Muscle of back (tissue), 3 donors: ENCODE measurements at regions not wholly inside any gene's neighbourhood (a gene's known extent, or its start where the extent isn't known, plus 50 kb on each side); places are given as distances from the start of the nearest gene placed in this dataset.
"Not testable (repeated sequence)": the region's sequence is repeated elsewhere in the genome, so short reads cannot be mapped to it uniquely, and the experiment has no call there.

Experiments
- DNase-seq, 3 donors: peaks; one replicate each; pipeline versions ENCODE4 v3.0.0 to v3.0.0-alpha.2; 2013

DNA sequence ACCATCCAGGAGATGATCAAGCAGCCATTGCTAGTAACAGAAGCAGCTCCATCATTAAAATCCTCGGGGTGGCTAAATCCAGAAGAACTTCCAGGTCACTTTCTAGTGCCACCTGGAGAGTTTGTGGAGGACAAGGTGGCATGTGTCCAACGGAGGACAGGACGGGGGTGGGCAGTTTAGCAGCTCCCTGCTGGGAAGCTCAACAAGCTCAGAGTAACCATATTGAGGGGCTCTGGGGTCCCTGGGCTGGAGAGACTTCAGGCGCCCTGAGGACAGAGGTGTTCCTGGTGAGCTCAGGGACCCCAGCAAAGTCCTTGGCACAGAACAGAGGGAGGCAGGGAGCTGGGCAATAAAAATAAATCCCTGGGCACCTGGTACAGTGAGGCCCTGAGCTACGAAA is 140.0 kb upstream of the FHL2 start:
- DNase-seq, result no peak

DNA sequence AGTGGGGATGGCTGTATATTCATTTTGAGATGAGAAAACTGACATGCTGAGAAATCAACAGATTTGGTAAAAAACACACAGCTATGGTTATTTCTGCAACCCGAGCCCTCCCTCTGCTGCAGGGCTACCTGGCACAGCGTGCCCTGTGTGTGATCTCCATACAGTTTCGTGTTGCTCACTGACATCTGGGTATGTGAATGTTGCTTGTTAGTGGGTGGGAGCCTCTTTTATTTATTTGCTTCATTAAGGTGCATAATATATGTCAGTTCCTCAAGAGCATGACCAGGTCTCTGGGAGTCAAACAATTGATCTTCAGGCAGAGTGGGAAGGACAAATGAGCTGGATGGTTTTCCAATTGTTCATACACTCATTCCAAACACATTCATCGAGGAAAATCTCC is 139.1 kb upstream of the FHL2 start:
- no peak for DNase-seq

DNA sequence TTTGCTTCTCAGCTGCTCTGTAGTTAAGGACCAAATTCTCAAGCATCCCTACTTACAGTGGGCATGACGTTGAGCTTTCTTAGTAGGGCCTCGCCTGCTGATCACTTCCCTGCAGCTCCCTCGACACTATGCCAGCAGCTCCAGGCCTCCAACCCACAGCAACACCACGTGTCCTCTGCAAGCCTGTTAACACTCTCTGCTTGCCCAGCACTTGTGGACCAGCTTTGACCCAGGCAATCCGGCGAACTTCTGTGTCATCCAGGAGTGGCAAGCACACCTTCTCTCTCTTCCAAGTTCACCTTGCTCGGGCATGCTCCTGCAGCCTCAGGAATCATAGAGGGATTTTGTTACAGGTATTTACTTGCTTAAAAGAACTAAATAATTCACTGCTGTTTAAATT is 138.6 kb upstream of the FHL2 start:
- DNase-seq, result no peak

DNA sequence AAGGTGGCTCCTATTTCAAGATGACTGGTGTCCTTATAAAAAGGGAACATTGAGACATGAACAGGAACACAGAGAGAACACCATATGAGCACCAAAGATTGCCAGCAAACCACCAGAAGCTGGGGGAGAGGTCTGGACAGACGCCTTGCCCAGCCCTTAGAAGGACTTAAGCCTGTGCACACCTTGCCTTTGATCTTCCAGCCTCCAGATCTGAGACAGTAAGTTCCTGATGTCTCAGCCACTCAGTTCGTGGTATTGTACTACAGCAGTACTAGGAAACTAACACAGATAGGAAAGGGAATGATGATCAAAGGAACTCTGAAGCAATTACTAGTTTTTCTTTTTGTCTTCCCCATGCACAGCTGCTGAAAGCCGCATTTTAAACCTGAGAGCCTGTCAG is 137.3 kb upstream of the FHL2 start:
- no peak for DNase-seq

DNA sequence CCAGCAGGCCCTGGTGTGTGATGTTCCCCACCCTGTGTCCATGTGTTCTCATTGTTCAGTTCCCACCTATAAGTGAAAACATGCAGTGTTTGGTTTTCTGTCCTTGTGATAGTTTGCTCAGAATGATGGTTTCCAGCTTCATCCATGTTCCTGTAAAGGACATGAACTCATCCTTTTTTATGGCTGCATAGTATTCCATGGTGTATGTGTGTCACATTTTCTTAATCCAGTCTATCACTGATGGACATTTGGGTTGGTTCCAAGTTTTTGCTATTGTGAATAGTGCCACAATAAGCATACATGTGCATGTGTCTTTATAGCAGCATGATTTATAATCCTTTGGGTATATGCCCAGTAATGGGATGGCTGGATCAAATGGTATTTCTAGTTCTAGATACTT is 130.4 kb upstream of the FHL2 start:
- DNase-seq, result not testable (repeated sequence)

DNA sequence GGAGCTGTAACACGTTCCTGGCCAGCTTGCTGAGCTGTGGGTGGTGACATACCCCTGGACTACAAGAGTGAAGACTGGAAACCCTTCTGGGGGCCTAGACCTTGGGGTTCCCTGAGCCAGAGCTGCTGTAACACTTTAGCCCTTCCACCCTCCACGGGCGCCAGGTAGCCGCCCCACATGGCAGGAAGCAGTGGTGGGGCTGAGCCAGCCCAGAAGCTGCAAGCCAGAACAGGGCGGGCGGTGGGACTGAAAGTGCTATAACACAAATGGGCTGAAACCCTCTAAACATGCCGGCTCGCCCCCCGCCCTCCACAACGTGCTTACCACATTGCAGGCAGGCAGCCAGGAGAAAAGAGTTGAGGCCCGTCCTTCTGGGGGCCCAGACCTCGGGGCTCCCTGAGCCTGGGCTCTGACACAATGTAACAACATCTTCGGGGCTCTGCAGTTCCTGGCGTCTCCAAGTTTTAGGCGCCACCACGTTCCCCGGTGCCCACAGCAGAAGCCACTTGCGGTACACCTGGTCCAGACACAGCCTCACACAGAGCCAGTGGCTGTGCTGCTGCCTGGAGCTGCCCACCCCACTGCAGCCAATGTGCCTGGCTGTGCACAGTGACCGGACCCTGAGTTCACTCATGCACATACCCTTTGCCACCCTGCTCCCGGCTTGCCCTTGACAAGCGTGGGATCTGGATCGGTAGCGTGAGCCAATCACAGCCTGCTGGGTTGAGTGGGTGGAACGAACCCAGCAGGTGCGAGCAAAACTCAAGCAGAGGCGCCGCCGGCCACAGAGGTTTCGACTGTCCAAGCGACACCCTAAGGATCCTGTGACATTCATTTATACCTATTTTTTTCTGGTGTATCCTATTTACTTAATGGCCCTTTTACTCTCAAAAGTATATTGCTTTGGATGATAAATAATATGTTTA is 127.4 kb upstream of the FHL2 start:
- no peak for DNase-seq

DNA sequence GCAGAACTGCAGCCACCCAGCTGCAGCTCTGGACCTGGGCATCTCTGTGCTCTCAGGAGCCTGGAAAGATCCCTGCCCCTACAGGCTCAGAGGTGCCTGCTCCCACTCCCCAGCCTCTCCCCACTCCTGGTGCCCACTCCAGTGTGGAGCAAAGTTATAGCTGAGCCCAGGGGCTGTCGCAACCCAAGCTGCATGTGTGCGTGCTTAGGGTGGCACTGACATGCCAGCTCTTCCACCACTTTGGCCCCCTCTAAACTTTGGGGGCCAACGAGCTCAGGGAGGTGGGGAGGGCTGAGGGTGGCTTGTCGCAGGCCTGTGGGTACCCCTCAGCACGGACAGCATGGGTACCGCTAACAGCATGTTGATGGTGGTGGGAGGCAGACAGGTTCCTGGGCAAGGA is 126.3 kb upstream of the FHL2 start:
- no peak for DNase-seq

DNA sequence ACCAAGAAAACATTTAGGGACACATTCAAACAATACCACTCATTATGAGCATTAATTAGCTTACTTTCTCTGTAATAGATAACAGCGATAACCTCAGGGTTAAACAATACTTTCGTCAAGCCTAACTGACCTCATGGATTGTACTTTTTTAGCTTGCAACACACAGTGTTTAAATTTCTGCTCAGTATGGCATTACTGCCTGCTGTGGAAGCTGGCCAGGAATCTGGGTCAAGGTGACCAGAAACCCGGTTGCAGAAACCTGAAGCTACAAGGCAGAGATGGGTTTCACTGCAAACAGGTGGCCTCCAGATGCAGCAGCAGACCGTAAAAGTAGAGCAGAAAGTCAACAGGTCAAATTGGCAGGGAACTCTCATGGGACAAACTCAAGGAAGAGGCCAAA is 123.8 kb upstream of the FHL2 start:
- no peak for DNase-seq

DNA sequence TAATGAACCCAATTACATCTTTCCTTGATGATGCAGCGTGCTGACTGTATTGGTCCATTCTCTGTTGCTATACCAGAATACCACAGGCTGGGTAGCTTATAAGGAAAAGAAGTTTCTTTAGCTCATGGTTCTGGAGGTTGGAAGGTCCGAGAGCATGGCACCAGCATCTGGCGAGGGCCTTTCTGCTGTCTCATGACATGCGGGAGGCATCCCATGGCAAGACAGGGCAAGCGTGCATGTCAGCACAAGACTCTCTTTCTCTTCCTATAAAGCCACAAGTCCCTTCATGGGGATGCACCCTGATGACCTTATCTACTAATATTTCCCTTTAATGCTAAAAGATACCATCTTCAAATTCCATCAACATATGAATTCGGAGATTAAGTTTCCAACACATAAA is 122.8 kb upstream of the FHL2 start:
- DNase-seq, result no peak

DNA sequence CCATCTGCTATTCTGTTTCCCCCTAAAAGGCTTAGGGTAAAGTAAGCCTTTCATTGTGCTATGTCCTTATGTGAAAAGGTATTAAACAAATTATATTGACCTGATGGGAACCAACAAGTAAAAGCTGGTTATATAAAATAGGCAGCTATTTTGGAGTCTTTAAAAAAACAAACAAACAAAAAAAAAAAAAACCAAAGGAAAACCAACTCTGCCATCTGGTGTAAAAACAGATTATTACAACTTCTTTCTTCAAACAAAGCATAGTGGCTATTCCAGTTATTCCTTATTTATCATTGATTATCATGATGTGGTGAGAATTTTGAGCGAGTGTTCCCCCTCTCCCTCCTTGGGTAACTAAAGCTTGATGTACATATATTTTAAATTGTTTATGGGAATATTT is 122.3 kb upstream of the FHL2 start:
- DNase-seq, result peak in 1 of 3 donors; percentile 57

DNA sequence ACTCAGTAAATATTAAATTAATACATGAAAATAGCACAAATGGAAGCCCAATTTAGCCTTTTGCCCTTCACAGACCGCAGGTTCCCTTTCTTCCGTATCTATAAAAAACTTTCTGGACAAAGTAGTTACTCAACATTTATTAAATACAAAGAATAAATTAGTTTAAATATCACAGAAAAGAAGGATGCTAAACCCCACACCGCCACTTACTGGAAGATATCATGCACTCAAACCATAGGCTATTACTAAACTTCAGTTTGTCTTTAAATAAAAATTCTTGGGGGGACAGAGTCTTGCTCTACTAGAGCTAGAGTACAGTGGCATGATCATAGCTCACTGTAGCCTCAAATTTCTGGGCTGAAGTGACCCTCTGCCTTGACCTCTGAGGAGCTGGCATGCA is 120.7 kb upstream of the FHL2 start:
- no peak for DNase-seq

DNA sequence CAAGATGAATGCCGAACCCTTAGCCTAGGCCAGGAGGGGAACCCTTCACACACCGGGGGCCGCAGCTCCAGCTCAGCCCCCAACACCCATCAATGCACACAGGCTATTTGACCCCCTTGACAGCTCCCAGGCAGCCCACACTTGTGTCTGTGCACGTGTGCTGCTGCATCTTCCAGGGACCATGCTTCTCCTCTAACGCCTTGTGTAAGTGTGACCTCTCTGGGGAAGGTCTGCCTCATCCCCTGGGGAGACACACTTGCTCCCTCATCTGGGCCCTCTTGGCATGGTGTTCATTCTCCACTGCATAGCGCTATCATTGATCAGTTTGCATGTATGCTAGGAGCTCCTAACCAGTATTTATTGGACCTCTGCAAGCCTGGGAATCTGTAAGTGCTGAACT is 120.0 kb upstream of the FHL2 start:
- DNase-seq, result no peak

DNA sequence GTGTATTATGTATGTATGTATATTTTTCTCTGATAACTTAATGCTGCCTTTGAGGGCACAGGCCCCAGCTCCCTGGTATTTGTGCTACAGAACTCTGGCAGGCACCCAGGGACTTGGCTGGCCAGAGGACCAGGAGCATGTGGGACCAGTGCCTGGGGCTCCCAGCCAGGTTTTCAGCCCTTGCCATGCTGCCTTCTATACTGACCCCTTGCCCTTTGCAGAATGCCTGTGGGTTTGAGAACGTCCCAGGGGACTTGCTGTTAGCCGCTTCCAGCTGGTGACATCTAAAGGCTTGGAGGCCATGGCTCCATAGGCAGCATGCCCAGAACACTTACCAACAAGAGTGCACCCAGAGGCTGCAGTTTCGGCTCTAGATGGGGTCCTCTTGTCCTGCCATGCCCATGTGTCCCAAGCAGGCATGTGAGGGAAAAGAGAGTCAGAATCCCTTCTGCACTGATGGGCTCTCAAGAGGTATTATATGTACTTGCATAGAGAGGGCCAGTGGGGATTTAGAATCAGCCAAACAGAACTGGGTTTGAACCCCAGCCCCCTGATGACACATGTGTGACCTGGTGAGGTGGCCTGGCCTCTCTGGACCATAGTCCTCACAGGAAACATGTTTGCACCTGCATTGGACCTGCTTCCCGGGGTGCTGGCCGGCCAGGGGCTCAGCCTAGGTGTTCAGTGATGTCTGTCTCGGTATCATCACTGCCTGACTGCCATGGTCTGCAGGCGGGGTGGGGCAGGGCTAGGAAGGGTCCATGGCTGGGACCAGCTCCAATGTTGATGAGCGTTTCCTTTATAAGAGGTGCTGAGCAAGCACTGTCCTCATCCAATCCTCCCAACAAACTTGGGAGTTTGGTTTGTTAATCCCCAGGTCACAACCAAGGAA is 119.2 kb upstream of the FHL2 start:
- peak in 2 of 3 donors; percentile 44 to 47 for DNase-seq

DNA sequence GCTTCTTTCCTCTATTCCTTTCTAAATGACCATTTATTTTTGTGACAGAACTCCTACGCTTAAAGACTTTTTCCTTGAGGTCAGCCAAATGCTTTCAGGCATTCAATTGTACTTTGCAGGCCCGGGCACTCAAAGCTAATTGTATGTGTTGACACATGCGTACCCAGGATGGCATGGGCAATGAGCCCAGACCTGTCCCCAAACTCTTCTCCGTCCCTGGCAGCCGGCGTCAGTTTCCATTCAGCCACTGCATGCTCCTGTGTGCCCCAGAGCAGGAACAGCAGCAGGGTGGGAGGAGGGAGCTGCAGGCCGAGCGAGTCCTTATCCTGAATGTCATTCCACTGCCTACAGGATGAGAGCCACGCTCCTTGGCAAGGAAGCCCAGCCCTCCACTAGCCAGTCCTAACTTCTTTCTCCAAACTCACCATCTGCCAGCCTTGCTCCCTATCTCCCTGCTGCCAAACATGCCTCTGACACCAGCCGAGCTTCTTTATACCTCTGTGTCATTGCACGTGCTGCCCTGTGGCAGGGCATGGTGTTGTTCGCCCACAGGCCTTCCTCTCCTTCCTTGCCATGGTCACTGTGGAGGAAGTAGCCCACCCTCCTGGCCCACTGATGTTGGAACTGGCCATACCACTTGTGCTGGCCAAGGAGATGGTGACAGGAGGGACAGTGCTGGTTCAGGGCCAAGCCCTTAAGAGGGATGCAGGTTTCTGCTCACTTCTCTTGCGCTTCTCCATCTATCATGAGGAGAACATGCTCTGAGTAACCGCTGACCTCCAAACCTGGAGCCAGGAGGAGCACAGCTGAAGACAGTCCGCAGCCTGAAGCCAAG is 116.9 kb upstream of the FHL2 start:
- DNase-seq, result no peak

DNA sequence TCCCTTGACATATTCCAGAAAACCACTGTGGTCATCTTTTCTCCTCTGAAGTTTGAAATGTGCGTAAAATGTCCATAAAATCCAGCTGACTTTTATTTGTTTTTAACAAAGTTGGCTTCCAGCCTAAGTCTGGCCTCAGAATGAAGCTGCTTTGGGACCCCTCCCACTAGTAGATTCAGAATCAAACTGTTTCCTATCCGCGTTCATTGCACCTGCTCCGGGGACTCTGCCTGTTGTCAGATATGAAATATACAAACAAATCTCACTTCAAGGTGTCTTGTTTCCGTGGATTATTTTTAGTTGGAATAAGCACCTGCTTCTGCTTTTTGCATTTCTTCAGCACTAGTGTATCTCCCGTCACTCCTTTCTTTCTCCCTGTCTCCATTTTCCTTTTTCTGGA is 115.7 kb upstream of the FHL2 start:
- DNase-seq, result no peak

DNA sequence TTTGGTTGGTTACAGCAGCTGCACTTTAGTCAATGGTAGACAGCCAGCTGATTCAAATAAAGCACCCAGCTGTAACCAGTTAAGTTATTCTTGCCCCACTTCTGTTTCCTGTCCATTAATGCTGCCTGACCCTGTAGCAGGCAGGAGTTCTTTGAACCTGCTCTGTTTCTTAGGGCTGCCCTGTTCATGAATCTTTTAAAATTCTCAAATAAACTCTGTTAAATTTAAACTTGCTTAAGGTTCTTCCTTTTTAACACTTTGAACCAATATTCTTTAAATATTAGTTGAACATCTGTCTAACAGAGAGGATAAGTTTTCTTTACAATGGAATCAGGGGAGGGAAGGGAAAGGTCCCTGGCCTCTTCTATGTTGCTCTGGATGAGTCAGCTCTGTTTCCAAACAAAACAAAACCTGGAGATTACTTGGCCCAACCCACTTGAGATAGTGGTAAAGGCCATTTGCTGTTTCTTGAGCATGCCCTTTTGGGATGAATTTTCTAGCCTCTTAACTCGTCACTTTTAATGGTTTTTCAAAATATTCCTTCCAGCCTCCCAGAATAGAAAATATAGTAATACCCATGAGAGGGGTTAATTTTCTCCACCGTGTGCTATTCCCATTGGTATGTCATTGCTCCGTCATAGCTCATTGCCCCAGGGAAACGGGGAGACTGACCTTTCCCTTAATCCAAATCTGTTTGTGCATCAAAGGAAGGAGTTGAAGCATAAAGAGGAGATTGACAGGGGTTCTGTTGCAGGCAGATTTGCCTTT is 112.1 kb upstream of the FHL2 start:
- DNase-seq, result no peak

DNA sequence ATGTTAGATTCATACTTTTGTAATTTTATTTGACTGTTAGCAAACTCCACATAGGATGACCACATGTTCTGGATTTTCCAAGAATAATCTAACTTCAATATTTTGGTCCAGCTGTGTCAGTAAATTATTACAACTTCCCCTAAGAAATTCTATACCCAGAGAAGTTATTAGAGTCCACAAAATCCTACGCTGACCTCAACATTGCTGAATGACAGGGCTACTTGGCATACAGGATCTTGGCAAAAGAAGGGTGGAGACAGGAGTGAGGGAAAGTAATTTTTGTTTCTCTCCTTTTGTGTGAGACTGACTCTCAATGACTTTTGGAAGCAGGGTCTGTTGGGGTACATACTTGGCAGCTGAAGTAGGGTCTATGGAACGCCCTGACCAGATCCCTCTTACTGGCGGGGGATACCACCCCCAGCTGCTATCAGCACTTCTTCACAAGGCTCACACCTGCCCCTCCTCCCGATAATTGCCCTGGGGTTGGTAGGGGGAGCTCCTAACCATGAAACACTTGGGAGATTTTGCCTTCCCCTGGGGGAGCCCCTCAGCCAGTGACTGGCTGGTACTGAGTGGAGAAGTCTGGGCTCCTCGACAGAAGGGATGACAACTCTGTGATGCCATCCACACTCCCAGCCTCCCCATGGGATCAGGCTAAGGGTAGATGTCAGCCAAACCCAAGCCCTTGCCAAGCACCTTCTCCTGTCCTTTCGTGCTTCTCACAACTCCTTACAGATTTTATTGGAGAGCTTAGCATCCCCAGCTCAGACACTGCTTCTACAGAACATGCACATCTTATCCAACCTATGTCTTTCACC is 110.6 kb upstream of the FHL2 start:
- peak in 1 of 3 donors; percentile 52 for DNase-seq

DNA sequence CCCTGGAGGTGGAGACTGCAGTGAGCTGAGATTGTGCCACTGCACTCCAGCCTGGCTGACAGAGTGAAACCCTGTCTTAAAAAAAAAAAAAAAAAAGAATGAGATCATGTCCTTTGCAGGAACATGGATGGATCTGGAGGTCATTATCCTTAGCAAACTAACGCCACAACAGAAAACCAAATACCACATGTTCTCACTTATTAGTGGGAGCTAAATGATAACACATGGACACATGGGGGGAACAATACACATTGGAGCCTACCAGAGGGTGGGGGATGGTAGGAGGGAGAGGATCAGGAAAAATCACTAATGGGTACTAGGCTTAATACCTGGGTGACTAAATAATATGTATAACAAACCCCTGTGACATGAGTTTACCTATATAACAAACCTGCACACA is 108.0 kb upstream of the FHL2 start:
- not testable (repeated sequence) for DNase-seq

DNA sequence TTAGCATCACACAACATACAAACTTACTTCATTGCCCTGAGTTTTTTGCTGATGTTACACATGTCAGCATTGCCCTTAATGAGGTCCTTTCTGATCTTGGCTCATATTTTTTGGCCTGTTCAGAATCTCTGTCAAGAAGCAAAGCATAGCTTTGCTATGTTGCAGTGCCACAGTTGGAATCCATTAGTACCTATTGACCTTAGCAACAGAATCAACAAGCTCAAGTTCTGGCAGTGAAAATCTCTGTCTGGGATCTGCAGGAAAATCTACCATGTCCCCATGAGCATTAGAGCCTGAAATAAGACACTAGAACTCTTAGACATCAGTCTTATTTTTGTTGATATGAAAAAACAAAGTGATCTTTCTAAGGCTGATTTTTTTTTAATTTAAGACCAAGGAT is 105.6 kb upstream of the FHL2 start:
- DNase-seq, result peak in 2 of 3 donors; percentile 56 to 66

DNA sequence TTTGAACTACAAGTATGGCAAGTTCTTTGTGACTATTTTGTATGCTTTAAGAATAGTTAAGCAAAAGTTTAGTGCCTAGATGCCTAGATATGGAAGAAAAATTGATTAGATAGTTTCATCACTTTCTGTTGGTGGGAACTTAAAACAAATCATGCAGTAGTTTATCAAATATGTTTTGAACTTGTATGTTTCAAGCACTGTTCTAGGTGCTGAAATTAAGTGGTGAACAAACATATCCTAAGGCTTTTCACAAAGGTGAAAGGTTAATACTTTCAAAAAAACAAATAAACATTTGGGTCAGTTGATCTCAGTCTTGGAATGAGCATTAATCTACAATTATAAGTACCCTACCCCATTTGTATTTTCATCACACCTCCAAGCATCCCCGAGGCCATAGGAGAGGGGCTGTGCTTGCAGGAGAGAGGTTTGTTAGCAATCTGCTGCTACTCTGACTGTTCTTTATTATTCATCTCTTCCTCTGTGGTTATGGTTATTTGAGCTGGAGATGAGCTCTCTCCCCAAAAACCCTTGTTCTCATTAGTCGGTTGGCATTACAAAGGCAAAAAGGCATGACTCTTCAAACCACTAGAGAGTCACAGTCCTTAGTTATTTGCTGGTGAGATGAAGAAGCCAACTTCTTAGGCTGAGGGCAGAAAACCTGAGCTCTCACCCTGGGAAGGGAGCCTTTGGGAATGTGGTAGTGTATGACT is 103.9 kb upstream of the FHL2 start:
- DNase-seq, result no peak
